AG10803 (cell line): ENCODE measurements at regions not wholly inside any gene's neighbourhood (a gene's known extent, or its start where the extent isn't known, plus 50 kb on each side); places are given as distances from the start of the nearest gene placed in this dataset.

ENCODE experiments used
- DNase-seq: peaks from one replicate; pipeline ENCODE4 v3.0.0; 2010; ENCODE audit warnings: low read depth
- H3K4me3 ChIP-seq: 2 replicates; pipeline ENCODE4 v1.5.1; 2011; ENCODE audit warnings: mild to moderate bottlenecking, low read length, control low read depth
- CTCF ChIP-seq: conservative IDR thresholded peaks from 2 replicates; pipeline ENCODE4 v1.5.1; 2011; ENCODE audit warnings: mild to moderate bottlenecking, low read length, control low read depth, inconsistent platforms

- DNase-seq, result no peak
- TF ChIP-seq CTCF, result no peak
- H3K4me3 ChIP-seq, result no peak overlapping the region
Measured at GRCh38 chr4:11606078-11606477, 177.4 kb upstream of the HS3ST1 start.

- H3K4me3 ChIP-seq, result no peak overlapping the region
- DNase-seq, result no peak
- TF ChIP-seq CTCF, result no peak
Measured at GRCh38 chr4:11605597-11605996, 176.9 kb upstream of the HS3ST1 start.

GRCh38 chr4:11604821-11605220 is 176.1 kb upstream of the HS3ST1 start:
- no peak for TF ChIP-seq CTCF
- no peak overlapping the region for H3K4me3 ChIP-seq
- DNase-seq, result no peak

DNA sequence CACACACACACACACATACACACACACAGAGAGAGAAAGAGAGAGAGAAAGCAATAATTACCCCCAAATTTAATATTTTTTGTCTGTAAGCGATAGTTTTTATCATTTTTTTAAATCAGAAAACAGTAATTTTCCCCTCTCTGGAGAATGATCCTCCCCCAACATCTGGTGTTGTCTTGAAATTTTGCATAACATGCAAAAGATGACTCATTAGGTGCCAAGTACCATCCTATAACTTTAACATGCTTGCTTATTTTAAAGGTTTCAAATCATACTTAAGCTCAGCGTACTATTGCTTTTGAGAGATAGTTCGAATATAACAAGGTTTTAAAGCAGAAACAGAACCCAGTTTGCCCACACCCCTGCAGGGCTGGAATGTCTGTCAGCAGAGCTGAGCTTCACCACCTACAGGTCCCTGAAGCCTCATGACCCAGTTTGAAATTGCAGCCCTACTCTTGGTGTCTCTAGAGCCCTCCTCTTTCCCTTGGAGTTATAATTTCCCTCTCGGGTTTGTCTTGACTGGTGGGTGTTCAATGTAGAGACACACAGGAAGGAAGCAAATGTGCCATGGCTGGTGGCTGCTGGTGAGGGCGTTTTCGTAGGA is 175.0 kb upstream of the HS3ST1 start:
- H3K4me3 ChIP-seq, result no peak overlapping the region
- no peak for DNase-seq
- TF ChIP-seq CTCF, result no peak

- no peak for DNase-seq
- H3K4me3 ChIP-seq, result no peak overlapping the region
- TF ChIP-seq CTCF, result no peak
Measured at GRCh38 chr4:11602606-11603340, 174.1 kb upstream of the HS3ST1 start.

DNA sequence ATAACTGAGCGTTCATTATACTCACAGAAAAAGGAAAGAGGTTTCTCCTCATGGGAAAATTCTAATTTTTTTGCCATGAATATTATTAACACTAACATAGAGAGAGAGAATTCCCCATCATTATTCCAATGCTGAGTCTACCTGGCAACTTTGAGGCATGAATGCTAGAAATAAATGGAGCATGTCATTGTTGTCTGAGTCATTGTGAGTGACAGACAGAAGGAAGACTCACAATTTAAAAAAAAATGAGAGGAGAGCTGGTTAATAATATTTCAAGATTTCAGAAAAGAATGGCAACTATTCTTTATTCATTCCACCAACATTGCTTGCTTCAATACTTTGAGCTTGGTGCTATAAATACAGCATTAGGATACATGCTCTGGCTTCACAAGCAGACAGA is 170.4 kb upstream of the HS3ST1 start:
- TF ChIP-seq CTCF, result no peak
- DNase-seq, result no peak
- no peak overlapping the region for H3K4me3 ChIP-seq

DNA sequence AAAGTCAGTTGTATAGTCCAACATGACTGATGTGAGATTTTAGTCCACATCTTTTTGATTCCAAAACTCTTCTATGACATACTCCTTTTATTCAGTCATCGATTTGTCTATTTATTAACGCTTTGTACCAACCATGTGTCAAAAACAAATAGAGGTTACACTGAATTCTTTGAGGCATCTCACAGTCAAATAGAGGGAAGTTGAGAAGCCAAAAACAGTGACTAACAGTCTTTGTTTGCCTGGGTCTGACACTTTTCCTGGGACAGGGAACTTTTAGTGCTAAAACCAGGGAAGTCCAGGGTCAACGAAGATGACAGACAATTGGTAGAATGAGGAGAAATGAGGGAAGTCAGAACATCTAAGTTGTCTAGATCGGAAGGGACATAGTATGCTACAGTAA is 169.9 kb upstream of the HS3ST1 start:
- no peak overlapping the region for H3K4me3 ChIP-seq
- no peak for DNase-seq
- TF ChIP-seq CTCF, result no peak
